ENCODE measurements at regions not wholly inside any gene's neighbourhood (a gene's known extent, or its start where the extent isn't known, plus 50 kb on each side); places are given as distances from the start of the nearest gene placed in this dataset.

GRCh38 chr9:29701971-29702370 lies 2128.7 kb upstream of the C9orf72 start:
- DNase-seq (ENCODE audit: low spot score) = no peak

- no peak for DNase-seq (ENCODE audit: low spot score)
Measured at GRCh38 chr9:29714860-29715259, 2141.6 kb upstream of the C9orf72 start.

- DNase-seq (ENCODE audit: low spot score) = no peak
Measured at GRCh38 chr9:29717631-29718030, 2144.3 kb upstream of the C9orf72 start.

- DNase-seq (ENCODE audit: low spot score) = no peak
Measured at GRCh38 chr9:29730163-29730562, 2156.9 kb upstream of the C9orf72 start.

GRCh38 chr9:29740518-29740917 lies 2167.2 kb upstream of the C9orf72 start:
- no peak for DNase-seq (ENCODE audit: low spot score)

GRCh38 chr9:29741169-29741568 lies 2167.9 kb upstream of the C9orf72 start:
- DNase-seq (ENCODE audit: low spot score) = no peak

GRCh38 chr9:29750062-29750461 lies 2176.8 kb upstream of the C9orf72 start:
- DNase-seq (ENCODE audit: low spot score) = no peak

- DNase-seq (ENCODE audit: low spot score) = no peak
Measured at GRCh38 chr9:29751226-29751625, 2177.9 kb upstream of the C9orf72 start.

GRCh38 chr9:29753638-29754037 lies 2180.4 kb upstream of the C9orf72 start:
- no peak for DNase-seq (ENCODE audit: low spot score)

- DNase-seq (ENCODE audit: low spot score) = no peak
Measured at GRCh38 chr9:29769019-29769418, 2195.7 kb upstream of the C9orf72 start.

GRCh38 chr9:29773676-29774075 lies 2200.4 kb upstream of the C9orf72 start:
- DNase-seq (ENCODE audit: low spot score) = no peak

GRCh38 chr9:29775491-29775890 lies 2202.2 kb upstream of the C9orf72 start:
- no peak for DNase-seq (ENCODE audit: low spot score)

GRCh38 chr9:29778281-29778849 lies 2205.1 kb upstream of the C9orf72 start:
- no peak for DNase-seq (ENCODE audit: low spot score)

GRCh38 chr9:29793970-29794369 lies 2220.7 kb upstream of the C9orf72 start:
- no peak for DNase-seq (ENCODE audit: low spot score)

GRCh38 chr9:29796291-29796952 lies 2223.1 kb upstream of the C9orf72 start:
- no peak for DNase-seq (ENCODE audit: low spot score)

- no peak for DNase-seq (ENCODE audit: low spot score)
Measured at GRCh38 chr9:29798599-29798998, 2225.3 kb upstream of the C9orf72 start.

GRCh38 chr9:29799227-29799626 lies 2225.9 kb upstream of the C9orf72 start:
- no peak for DNase-seq (ENCODE audit: low spot score)

- no peak for DNase-seq (ENCODE audit: low spot score)
Measured at GRCh38 chr9:29800821-29801220, 2227.5 kb upstream of the C9orf72 start.

- no peak for DNase-seq (ENCODE audit: low spot score)
Measured at GRCh38 chr9:29802454-29802853, 2229.2 kb upstream of the C9orf72 start.

GRCh38 chr9:29806937-29807618 lies 2233.8 kb upstream of the C9orf72 start:
- no peak for DNase-seq (ENCODE audit: low spot score)

- DNase-seq (ENCODE audit: low spot score) = no peak
Measured at GRCh38 chr9:29816954-29817703, 2243.8 kb upstream of the C9orf72 start.

- no peak for DNase-seq (ENCODE audit: low spot score)
Measured at GRCh38 chr9:29822458-29822857, 2249.2 kb upstream of the C9orf72 start.

- no peak for DNase-seq (ENCODE audit: low spot score)
Measured at GRCh38 chr9:29826421-29826820, 2253.1 kb upstream of the C9orf72 start.
